IgD-negative memory B cell (primary cell): ENCODE measurements at regions not wholly inside any gene's neighbourhood (a gene's known extent, or its start where the extent isn't known, plus 50 kb on each side); places are given as distances from the start of the nearest gene placed in this dataset.
"Not testable (repeated sequence)": the region's sequence is repeated elsewhere in the genome, so short reads cannot be mapped to it uniquely, and the experiment has no call there.

Source experiments
- H3K27ac Mint-ChIP-seq, 3 donors: one replicate each; pipeline ENCODE4 v1.8.0; 2020 to 2022; ENCODE audit warnings: mild to moderate bottlenecking in 3 of 3, mixed read lengths in 3 of 3, moderate library complexity in 1 of 3
- H3K27me3 Mint-ChIP-seq: one replicate; pipeline ENCODE4 v1.8.0; 2021; ENCODE audit warnings: mixed read lengths
- H3K36me3 Mint-ChIP-seq: one replicate; pipeline ENCODE4 v1.8.0; 2020; ENCODE audit warnings: mild to moderate bottlenecking, mixed read lengths
- H3K4me1 Mint-ChIP-seq, 3 donors: one replicate each; pipeline ENCODE4 v1.8.0; 2020 to 2022; ENCODE audit warnings: mixed read lengths in 3 of 3, mild to moderate bottlenecking in 1 of 3
- H3K4me3 Mint-ChIP-seq, 4 donors: one replicate each; pipeline ENCODE4 v1.8.0; 2020 to 2022; ENCODE audit warnings: mild to moderate bottlenecking in 4 of 4, mixed read lengths in 4 of 4, moderate library complexity in 3 of 4
- H3K9me3 Mint-ChIP-seq, 3 donors: one replicate each; pipeline ENCODE4 v1.8.0; 2020 to 2021; ENCODE audit warnings: mixed read lengths in 3 of 3, mild to moderate bottlenecking in 1 of 3

DNA sequence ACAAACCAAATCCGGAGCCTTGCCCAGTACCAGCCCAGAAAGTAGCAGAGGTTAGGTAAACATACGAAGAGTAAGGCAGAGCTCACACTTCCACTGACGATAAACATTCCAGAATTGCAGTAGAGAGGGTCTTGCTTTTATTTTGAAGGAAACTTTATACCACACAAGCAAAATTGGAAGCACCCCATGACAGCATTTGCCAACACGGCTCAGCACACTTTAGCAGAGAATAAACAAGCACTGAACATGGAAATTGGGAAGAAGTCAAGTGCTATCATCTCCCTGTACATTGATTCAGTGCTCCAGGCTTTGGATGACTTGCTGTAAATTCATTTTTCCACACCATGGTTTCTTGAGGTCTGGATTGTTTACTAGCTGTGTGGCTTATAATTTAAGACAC is 160.7 kb upstream of the FAM47C start:
- Mint-ChIP-seq H3K36me3 (no peaks in the 10 kb centered on the region), H3K27me3 (no peaks in the 10 kb centered on the region), H3K4me1 (no peaks in the 10 kb centered on the region), H3K9me3 (no peaks in the 10 kb centered on the region), H3K27ac (no peak overlapping the region), H3K4me3 (no peak overlapping the region)

DNA sequence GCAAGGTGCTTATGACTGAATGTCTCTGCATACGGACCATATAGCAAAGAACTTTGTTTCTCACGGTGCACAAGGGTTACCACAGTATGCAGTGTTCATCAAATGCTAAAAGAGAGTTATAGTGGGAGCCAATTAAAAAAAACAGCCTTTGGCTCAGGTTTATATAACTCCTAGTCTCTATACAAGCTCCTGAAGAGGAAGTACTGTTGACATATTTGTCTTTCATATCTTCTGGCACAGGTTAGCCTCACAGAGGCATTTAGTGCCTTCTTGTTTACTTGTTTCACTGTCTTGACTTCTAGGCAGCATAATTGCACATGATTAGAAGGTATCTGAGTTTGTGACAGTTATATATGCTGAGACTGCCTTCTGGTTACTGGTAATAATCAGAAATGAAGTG is 158.8 kb upstream of the FAM47C start:
- peaks cover 0 to 2% (median 0%) of the 10 kb centered on the region in 3 donors for H3K9me3 Mint-ChIP-seq
- no peaks in the 10 kb centered on the region for H3K36me3 Mint-ChIP-seq
- H3K27ac Mint-ChIP-seq, result no peak overlapping the region
- H3K4me1 Mint-ChIP-seq, result no peaks in the 10 kb centered on the region
- no peak overlapping the region for H3K4me3 Mint-ChIP-seq
- no peaks in the 10 kb centered on the region for H3K27me3 Mint-ChIP-seq

DNA sequence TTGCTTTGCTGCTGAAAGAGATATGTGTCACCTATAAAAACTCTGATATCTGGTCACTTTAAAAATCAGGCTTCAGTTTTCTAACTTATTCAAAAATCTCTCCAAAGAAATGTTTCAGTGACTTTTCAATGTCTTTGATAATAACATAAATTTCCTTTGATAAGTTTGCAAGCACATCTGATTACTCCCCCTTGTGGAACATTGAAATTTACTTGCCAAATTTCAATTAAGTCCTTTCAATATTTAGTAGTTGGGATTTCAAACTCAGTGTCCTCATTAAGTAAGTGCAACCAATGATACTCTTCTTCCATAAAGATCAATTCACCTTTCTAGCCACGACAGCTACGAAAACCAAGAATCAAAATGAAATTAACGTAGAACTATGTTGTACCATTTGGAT is 151.3 kb upstream of the FAM47C start:
- Mint-ChIP-seq H3K9me3 (peaks cover 0 to 2% (median 0%) of the 10 kb centered on the region in 3 donors), H3K27me3 (no peaks in the 10 kb centered on the region), H3K36me3 (no peaks in the 10 kb centered on the region), H3K27ac (no peak overlapping the region), H3K4me1 (no peaks in the 10 kb centered on the region), H3K4me3 (no peak overlapping the region)

- Mint-ChIP-seq H3K9me3 (no peaks in the 10 kb centered on the region), H3K4me1 (no peaks in the 10 kb centered on the region), H3K4me3 (no peak overlapping the region), H3K36me3 (no peaks in the 10 kb centered on the region), H3K27me3 (no peaks in the 10 kb centered on the region), H3K27ac (no peak overlapping the region)
Observed at GRCh38 chrX:36859231-36859630, 148.9 kb upstream of the FAM47C start.

- no peaks in the 10 kb centered on the region for H3K36me3 Mint-ChIP-seq
- H3K27me3 Mint-ChIP-seq, result no peaks in the 10 kb centered on the region
- H3K4me3 Mint-ChIP-seq, result no peak overlapping the region
- no peak overlapping the region for H3K27ac Mint-ChIP-seq
- no peaks in the 10 kb centered on the region for H3K4me1 Mint-ChIP-seq
- H3K9me3 Mint-ChIP-seq, result no peaks in the 10 kb centered on the region
Observed at GRCh38 chrX:36861601-36862000, 146.6 kb upstream of the FAM47C start.

GRCh38 chrX:36867143-36867542 is 141.0 kb upstream of the FAM47C start:
- no peaks in the 10 kb centered on the region for H3K4me1 Mint-ChIP-seq

DNA sequence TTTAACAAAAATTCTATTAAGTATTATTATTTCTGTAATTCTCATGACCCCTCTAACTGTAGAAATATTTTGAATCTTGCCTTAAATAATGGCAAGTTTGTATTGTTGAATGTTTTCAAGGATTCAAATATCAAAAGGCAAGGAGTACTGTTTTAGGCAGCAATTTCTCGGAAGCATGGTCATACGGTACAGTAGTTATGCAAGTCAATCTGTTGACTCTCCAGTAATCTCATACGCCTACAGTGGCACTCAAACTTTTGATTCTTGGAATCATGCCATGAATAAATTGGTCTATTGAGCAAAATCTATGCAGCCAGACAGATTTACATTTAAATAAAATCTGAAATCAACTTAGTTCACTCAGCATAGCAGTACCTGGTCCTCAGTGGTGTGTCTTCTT is 139.6 kb upstream of the FAM47C start:
- Mint-ChIP-seq H3K36me3 (no peaks in the 10 kb centered on the region), H3K27me3 (peaks cover 2% of the 10 kb centered on the region), H3K9me3 (no peaks in the 10 kb centered on the region), H3K27ac (no peak overlapping the region), H3K4me3 (no peak overlapping the region), H3K4me1 (no peaks in the 10 kb centered on the region)

More at GRCh38 chrX:36867143-36867542, 141.0 kb upstream of the FAM47C start:
- H3K9me3 Mint-ChIP-seq, result no peaks in the 10 kb centered on the region
- peaks cover 2% of the 10 kb centered on the region for H3K27me3 Mint-ChIP-seq
- H3K4me3 Mint-ChIP-seq, result no peak overlapping the region
- no peak overlapping the region for H3K27ac Mint-ChIP-seq
- H3K36me3 Mint-ChIP-seq, result no peaks in the 10 kb centered on the region

- no peak overlapping the region for H3K4me3 Mint-ChIP-seq
- no peak overlapping the region for H3K27ac Mint-ChIP-seq
- no peaks in the 10 kb centered on the region for H3K36me3 Mint-ChIP-seq
- H3K27me3 Mint-ChIP-seq, result peaks cover 2% of the 10 kb centered on the region
- H3K9me3 Mint-ChIP-seq, result peaks cover 0 to 1% (median 0%) of the 10 kb centered on the region in 3 donors
- no peaks in the 10 kb centered on the region for H3K4me1 Mint-ChIP-seq
Observed at GRCh38 chrX:36869457-36869856, 138.7 kb upstream of the FAM47C start.

- Mint-ChIP-seq H3K9me3 (peaks cover 0 to 1% (median 0%) of the 10 kb centered on the region in 3 donors), H3K27ac (no peak overlapping the region), H3K27me3 (no peaks in the 10 kb centered on the region), H3K4me3 (no peak overlapping the region), H3K36me3 (no peaks in the 10 kb centered on the region), H3K4me1 (no peaks in the 10 kb centered on the region)
Observed at GRCh38 chrX:36897690-36898089, 110.5 kb upstream of the FAM47C start.

DNA sequence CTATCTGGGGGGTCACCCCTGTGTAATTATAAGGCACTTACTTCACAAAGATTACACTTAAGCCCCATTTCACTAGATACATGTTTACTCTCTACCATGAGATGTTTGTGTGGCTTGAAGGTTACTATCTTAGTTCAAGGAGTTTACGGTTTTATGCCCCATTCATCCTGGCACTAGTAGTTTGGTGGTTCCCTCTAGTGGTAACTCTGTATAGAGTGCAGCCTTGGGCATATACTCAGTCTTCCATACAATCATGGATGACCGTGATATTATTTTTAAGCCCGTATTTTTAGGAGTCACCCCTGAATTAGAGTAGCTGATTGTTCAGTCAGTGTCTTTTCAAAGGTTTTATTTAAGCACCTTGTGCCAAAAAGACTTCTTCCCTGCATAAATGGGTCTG is 109.9 kb upstream of the FAM47C start:
- no peak overlapping the region for H3K27ac Mint-ChIP-seq
- H3K9me3 Mint-ChIP-seq, result no peaks in the 10 kb centered on the region
- H3K27me3 Mint-ChIP-seq, result no peaks in the 10 kb centered on the region
- no peaks in the 10 kb centered on the region for H3K36me3 Mint-ChIP-seq
- H3K4me3 Mint-ChIP-seq, result no peak overlapping the region
- H3K4me1 Mint-ChIP-seq, result no peaks in the 10 kb centered on the region

GRCh38 chrX:36904561-36904960 is 103.6 kb upstream of the FAM47C start:
- not testable (repeated sequence) for H3K4me1 Mint-ChIP-seq, H3K9me3 Mint-ChIP-seq, H3K27me3 Mint-ChIP-seq, H3K27ac Mint-ChIP-seq, H3K36me3 Mint-ChIP-seq, H3K4me3 Mint-ChIP-seq

DNA sequence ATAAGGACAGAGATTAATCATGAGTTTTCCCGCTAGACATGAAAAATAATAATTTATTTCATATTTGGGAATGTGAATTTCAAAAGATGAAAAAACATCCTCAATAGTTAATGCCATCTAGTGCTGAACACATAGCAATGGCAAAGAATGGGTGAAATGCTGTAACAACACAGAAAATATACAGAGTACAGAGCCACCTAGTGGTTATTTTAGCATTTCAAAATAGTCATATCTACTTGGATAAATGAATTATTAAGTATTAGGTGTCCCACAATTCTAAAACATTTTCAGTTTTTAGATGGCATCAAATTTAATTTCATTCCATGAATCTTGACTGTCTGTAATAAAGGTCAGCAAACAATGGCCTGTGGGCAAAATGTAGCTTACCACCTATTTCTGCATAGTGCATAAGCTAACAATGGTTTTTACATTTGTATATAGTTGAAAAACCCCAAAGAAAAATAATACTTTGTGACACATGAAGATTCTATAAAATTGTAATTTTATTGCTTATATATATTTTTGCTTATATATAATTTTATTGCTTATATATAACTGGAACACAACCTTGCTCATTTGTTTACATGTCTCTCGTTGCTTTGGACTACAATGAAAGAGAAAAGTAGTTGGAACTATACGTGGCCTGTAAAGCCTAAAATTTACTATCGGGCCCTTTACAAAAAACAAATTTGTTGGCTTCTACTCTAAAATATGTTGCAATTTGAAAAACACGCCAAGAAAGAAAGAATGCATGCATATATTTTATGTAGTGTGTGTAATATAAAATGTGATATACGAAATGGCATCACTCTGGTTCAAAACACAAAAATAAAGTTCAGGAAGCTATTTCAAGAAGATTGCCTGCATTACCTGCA is 99.1 kb upstream of the FAM47C start:
- Mint-ChIP-seq H3K4me3 (no peak overlapping the region), H3K9me3 (peaks cover 0 to 2% (median 0%) of the 10 kb centered on the region in 3 donors), H3K27me3 (no peaks in the 10 kb centered on the region), H3K27ac (no peak overlapping the region), H3K36me3 (no peaks in the 10 kb centered on the region), H3K4me1 (no peaks in the 10 kb centered on the region)

- Mint-ChIP-seq H3K27me3 (no peaks in the 10 kb centered on the region), H3K4me1 (no peaks in the 10 kb centered on the region), H3K9me3 (peaks cover 0 to 2% (median 0%) of the 10 kb centered on the region in 3 donors), H3K36me3 (no peaks in the 10 kb centered on the region), H3K27ac (no peak overlapping the region), H3K4me3 (no peak overlapping the region)
Observed at GRCh38 chrX:36909676-36910030, 98.5 kb upstream of the FAM47C start.

DNA sequence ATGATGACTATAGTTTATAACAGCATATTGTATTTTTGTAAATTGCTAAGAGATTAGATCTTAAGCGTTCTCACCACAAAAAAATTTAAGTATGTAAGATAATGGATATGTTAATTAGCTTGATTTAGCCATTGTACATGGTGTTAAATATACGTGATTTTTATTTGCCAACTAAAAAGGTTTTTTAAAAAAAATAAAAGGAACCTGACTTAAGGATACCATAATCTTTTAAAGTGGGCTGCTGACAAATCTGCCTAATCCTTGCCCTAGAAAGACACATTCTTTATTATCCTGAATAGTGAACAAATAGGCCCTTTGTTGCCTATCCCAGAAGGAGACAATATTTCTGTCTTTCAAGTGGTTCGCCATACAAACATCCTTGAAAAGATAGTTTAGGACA is 94.6 kb upstream of the FAM47C start:
- Mint-ChIP-seq H3K36me3 (no peaks in the 10 kb centered on the region), H3K9me3 (peaks cover 0 to 9% (median 0%) of the 10 kb centered on the region in 3 donors), H3K27ac (no peak overlapping the region), H3K4me3 (no peak overlapping the region), H3K4me1 (no peaks in the 10 kb centered on the region), H3K27me3 (no peaks in the 10 kb centered on the region)

- H3K4me1 Mint-ChIP-seq, result no peaks in the 10 kb centered on the region
- H3K27me3 Mint-ChIP-seq, result no peaks in the 10 kb centered on the region
- no peak overlapping the region for H3K4me3 Mint-ChIP-seq
- no peaks in the 10 kb centered on the region for H3K36me3 Mint-ChIP-seq
- H3K27ac Mint-ChIP-seq, result no peak overlapping the region
- peaks cover 0 to 9% (median 0%) of the 10 kb centered on the region in 3 donors for H3K9me3 Mint-ChIP-seq
Observed at GRCh38 chrX:36916941-36917340, 91.2 kb upstream of the FAM47C start.

DNA sequence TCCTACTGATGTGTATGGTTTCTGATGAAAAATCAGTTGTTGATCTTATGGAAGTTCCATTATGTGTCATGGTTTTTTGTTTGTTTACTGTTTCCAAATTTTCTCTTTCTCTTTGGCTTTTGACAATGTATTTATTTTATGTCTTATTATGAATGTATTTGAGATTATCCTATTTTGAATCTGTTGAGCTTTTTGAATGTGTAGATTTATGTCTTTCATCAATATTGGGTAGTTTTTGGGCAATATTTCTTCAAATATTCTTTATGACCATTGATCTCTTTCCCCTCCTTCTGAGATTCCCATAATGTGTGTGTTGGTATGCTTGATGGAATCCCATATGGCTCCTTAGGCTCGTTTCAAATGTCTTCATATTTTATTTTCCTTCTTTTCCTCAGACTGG is 80.5 kb upstream of the FAM47C start:
- H3K36me3 Mint-ChIP-seq, result no peaks in the 10 kb centered on the region
- peaks cover 4 to 19% (median 4%) of the 10 kb centered on the region in 3 donors for H3K9me3 Mint-ChIP-seq
- no peak overlapping the region for H3K4me3 Mint-ChIP-seq
- no peaks in the 10 kb centered on the region for H3K4me1 Mint-ChIP-seq
- H3K27ac Mint-ChIP-seq, result no peak overlapping the region
- no peaks in the 10 kb centered on the region for H3K27me3 Mint-ChIP-seq
